ENCODE measurements at regions not wholly inside any gene's neighbourhood (a gene's known extent, or its start where the extent isn't known, plus 50 kb on each side); places are given as distances from the start of the nearest gene placed in this dataset.

- TF ChIP-seq, protein P1, sequence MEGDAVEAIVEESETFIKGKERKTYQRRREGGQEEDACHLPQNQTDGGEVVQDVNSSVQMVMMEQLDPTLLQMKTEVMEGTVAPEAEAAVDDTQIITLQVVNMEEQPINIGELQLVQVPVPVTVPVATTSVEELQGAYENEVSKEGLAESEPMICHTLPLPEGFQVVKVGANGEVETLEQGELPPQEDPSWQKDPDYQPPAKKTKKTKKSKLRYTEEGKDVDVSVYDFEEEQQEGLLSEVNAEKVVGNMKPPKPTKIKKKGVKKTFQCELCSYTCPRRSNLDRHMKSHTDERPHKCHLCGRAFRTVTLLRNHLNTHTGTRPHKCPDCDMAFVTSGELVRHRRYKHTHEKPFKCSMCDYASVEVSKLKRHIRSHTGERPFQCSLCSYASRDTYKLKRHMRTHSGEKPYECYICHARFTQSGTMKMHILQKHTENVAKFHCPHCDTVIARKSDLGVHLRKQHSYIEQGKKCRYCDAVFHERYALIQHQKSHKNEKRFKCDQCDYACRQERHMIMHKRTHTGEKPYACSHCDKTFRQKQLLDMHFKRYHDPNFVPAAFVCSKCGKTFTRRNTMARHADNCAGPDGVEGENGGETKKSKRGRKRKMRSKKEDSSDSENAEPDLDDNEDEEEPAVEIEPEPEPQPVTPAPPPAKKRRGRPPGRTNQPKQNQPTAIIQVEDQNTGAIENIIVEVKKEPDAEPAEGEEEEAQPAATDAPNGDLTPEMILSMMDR (conservative IDR thresholded peaks at IDR 0.05; ENCODE audit: low read depth, low read length) = no peak
- no peak for TF ChIP-seq EZH2 (IDR thresholded peaks at IDR 0.05; ENCODE audit: borderline replicate concordance, low read depth, low read length, poor library complexity, severe bottlenecking)
These were observed 166.6 kb upstream of the ATP1B1 start for GRCh38 chr1:168939947-168940223.
